ENCODE measurements at regions not wholly inside any gene's neighbourhood (a gene's known extent, or its start where the extent isn't known, plus 50 kb on each side); places are given as distances from the start of the nearest gene placed in this dataset.

- no peak for ATAC-seq
- Histone ChIP-seq H3K9me3 (no peaks in the 10 kb centered on the region), H3K36me3 (replicated peaks in 1 of 2; ENCODE audit: insufficient read depth in 1 of 2, low read depth in 2 of 2) (no peaks in the 10 kb centered on the region), H3K4me1 (no peaks in the 10 kb centered on the region), H3K27me3 (no peaks in the 10 kb centered on the region), H3K4me3 (no peak overlapping the region), H3K27ac (no peak overlapping the region)
- DNase-seq: no peak
- 85 to 87% methylated on average over 12 to 21 of the region's 21 CpGs for WGBS, 2 donors
- intact Hi-C loops (cut with DNase I): no loop called here
- TF ChIP-seq POLR2A (IDR thresholded peaks at IDR 0.05): no peak
- no peak for TF ChIP-seq CTCF (IDR thresholded peaks at IDR 0.05)
Observed at GRCh38 chr2:239677453-239678185, 276.8 kb upstream of the HDAC4 start.

- Histone ChIP-seq H3K4me3 (no peak overlapping the region), H3K4me1 (no peaks in the 10 kb centered on the region), H3K9me3 (no peaks in the 10 kb centered on the region), H3K27ac (no peak overlapping the region), H3K27me3 (no peaks in the 10 kb centered on the region), H3K36me3 (replicated peaks in 1 of 2; ENCODE audit: insufficient read depth in 1 of 2, low read depth in 2 of 2) (no peaks in the 10 kb centered on the region)
- 65 to 74% methylated on average over 19 of the region's 19 CpGs for WGBS, 2 donors
- intact Hi-C loops (cut with DNase I): no loop called here
- ATAC-seq (no peak), DNase-seq (no peak)
- TF ChIP-seq CTCF (IDR thresholded peaks at IDR 0.05) (no peak), POLR2A (IDR thresholded peaks at IDR 0.05) (no peak)
Observed at GRCh38 chr2:239676716-239677452, 276.1 kb upstream of the HDAC4 start.

GRCh38 chr2:239675826-239676715 lies 275.3 kb upstream of the HDAC4 start:
- Histone ChIP-seq H3K27me3 (no peaks in the 10 kb centered on the region), H3K4me3 (no peak overlapping the region), H3K27ac (no peak overlapping the region), H3K36me3 (replicated peaks in 1 of 2; ENCODE audit: insufficient read depth in 1 of 2, low read depth in 2 of 2) (no peaks in the 10 kb centered on the region), H3K9me3 (no peaks in the 10 kb centered on the region), H3K4me1 (no peaks in the 10 kb centered on the region)
- intact Hi-C loops (cut with DNase I): no loop called here
- TF ChIP-seq POLR2A (IDR thresholded peaks at IDR 0.05) (no peak), CTCF (IDR thresholded peaks at IDR 0.05) (no peak)
- no peak for DNase-seq
- WGBS, 2 donors: 69 to 70% methylated on average over 15 to 21 of the region's 22 CpGs
- ATAC-seq: no peak

- intact Hi-C loops (cut with DNase I): no loop called here
- WGBS, 2 donors: 84 to 90% methylated on average over 12 to 17 of the region's 17 CpGs
- no peak for DNase-seq
- Histone ChIP-seq H3K9me3 (no peaks in the 10 kb centered on the region), H3K4me1 (no peaks in the 10 kb centered on the region), H3K27ac (no peak overlapping the region), H3K4me3 (no peak overlapping the region), H3K27me3 (no peaks in the 10 kb centered on the region), H3K36me3 (replicated peaks in 1 of 2; ENCODE audit: insufficient read depth in 1 of 2, low read depth in 2 of 2) (no peaks in the 10 kb centered on the region)
- no peak for ATAC-seq
- TF ChIP-seq POLR2A (IDR thresholded peaks at IDR 0.05): no peak
- no peak for TF ChIP-seq CTCF (IDR thresholded peaks at IDR 0.05)
Observed at GRCh38 chr2:239674981-239675825, 274.4 kb upstream of the HDAC4 start.
